ENCODE measurements at regions not wholly inside any gene's neighbourhood (a gene's known extent, or its start where the extent isn't known, plus 50 kb on each side); places are given as distances from the start of the nearest gene placed in this dataset.

GRCh38 chr1:4053774-4054173 is 153.7 kb upstream of the C1orf174 start:
- ATAC-seq = no peak
- no peaks in the 10 kb centered on the region for H3K4me1 ChIP-seq
- TF ChIP-seq, protein P1, sequence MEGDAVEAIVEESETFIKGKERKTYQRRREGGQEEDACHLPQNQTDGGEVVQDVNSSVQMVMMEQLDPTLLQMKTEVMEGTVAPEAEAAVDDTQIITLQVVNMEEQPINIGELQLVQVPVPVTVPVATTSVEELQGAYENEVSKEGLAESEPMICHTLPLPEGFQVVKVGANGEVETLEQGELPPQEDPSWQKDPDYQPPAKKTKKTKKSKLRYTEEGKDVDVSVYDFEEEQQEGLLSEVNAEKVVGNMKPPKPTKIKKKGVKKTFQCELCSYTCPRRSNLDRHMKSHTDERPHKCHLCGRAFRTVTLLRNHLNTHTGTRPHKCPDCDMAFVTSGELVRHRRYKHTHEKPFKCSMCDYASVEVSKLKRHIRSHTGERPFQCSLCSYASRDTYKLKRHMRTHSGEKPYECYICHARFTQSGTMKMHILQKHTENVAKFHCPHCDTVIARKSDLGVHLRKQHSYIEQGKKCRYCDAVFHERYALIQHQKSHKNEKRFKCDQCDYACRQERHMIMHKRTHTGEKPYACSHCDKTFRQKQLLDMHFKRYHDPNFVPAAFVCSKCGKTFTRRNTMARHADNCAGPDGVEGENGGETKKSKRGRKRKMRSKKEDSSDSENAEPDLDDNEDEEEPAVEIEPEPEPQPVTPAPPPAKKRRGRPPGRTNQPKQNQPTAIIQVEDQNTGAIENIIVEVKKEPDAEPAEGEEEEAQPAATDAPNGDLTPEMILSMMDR (IDR thresholded peaks at IDR 0.05) = no peak
- TF ChIP-seq POLR2A (IDR thresholded peaks at IDR 0.05) = no peak
- DNase-seq = peak in 1 of 5 donors; percentile 13
- H3K27me3 ChIP-seq = peaks cover 0 to 11% (median 0%) of the 10 kb centered on the region in 9 donors
- intact Hi-C loops (cut with DNase I) = no loop called here
- no peak overlapping the region for H3K27ac ChIP-seq
- H3K9me3 ChIP-seq = no peaks in the 10 kb centered on the region
- no peaks in the 10 kb centered on the region for H3K36me3 ChIP-seq
- WGBS, 4 donors = 82 to 89% (median 86%) methylated on average over 5 of the region's 5 CpGs
- no peak overlapping the region for H3K4me3 ChIP-seq

DNA sequence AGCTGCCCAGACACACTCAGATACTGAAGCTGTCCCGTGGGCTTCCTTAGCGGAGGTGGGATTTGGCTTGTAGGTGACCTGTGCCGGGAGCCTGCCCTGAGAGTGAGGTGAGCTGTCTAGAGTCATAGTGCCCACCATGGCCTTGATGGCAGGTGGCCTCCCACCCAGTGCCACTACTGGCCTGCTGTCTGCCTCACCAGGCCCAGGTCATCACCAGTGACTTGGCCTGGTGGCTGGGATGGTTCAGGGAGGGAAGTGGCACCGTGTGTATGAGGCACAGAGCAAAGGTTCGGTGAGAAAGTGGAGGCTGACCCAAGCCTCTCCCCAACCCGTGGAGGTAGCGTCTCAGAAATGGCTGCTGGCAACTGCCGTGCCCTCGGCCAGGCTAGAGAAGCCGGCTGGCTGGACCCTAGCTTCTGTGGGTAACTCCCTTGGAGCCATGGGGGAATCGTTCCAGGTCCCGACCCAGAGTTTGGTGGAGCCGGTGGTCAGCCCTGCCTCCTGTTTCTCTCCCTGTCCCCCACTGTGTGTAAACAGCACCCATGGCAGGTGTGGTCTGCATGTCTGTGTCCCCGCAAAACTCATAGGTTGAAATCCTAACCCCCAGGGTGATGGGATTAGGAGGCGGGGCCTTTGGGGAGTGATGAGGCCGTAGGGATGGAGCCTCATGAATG is 155.4 kb upstream of the C1orf174 start:
- 77 to 79% (median 78%) methylated on average over 15 to 16 of the region's 16 CpGs for WGBS, 4 donors
- DNase-seq = peak in 2 of 5 donors; percentile 9 to 40
- intact Hi-C loops (cut with DNase I) = no loop called here

GRCh38 chr1:4056422-4056821 is 156.3 kb upstream of the C1orf174 start:
- intact Hi-C loops (cut with DNase I) = no loop called here
- no peaks in the 10 kb centered on the region for H3K9me3 ChIP-seq
- H3K4me1 ChIP-seq = no peaks in the 10 kb centered on the region
- H3K27me3 ChIP-seq = peaks cover 0 to 8% (median 0%) of the 10 kb centered on the region in 9 donors
- H3K36me3 ChIP-seq = no peaks in the 10 kb centered on the region
- 79 to 85% (median 82%) methylated on average over 9 of the region's 9 CpGs for WGBS, 4 donors
- ATAC-seq (no peak), DNase-seq (peak in 1 of 5 donors; percentile 54)
- TF ChIP-seq, protein P1 (IDR thresholded peaks at IDR 0.05) = no peak
- TF ChIP-seq POLR2A (IDR thresholded peaks at IDR 0.05) = no peak
- no peak overlapping the region for H3K27ac ChIP-seq
- no peak overlapping the region for H3K4me3 ChIP-seq

More for the DNA sequence above, 155.4 kb upstream of the C1orf174 start:
- Histone ChIP-seq H3K4me3 (no peak overlapping the region), H3K36me3 (no peaks in the 10 kb centered on the region), H3K27me3 (peaks cover 0 to 8% (median 0%) of the 10 kb centered on the region in 9 donors), H3K27ac (no peak overlapping the region), H3K4me1 (no peaks in the 10 kb centered on the region), H3K9me3 (no peaks in the 10 kb centered on the region)
- no peak for TF ChIP-seq POLR2A (IDR thresholded peaks at IDR 0.05)
- TF ChIP-seq, protein P1 (IDR thresholded peaks at IDR 0.05) = no peak
- no peak for ATAC-seq

DNA sequence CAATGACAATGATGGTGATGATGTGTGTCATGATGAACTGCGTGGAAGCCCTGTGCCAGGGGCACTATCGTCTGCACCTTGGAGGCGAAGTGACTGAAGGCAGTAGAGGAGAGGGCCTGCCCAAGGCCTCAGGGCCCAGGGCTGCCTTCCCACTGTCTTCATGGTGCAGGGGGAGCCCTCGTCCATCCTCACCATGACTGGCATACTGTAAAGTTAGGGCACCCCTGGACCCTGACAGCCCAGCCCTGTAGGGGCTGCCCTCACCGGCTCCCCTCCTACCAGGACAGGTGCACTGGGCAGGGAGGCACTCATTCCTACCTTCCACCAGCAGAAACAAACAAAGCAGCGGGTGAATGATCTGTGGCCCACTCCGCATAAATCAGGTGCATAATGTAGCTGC is 156.9 kb upstream of the C1orf174 start:
- Histone ChIP-seq H3K4me3 (no peak overlapping the region), H3K9me3 (no peaks in the 10 kb centered on the region), H3K4me1 (no peaks in the 10 kb centered on the region), H3K36me3 (no peaks in the 10 kb centered on the region), H3K27me3 (peaks cover 0 to 8% (median 0%) of the 10 kb centered on the region in 9 donors), H3K27ac (no peak overlapping the region)
- TF ChIP-seq, protein P1 (IDR thresholded peaks at IDR 0.05) = no peak
- no peak for TF ChIP-seq POLR2A (IDR thresholded peaks at IDR 0.05)
- no peak for DNase-seq
- 76 to 88% (median 82%) methylated on average over 7 of the region's 7 CpGs for WGBS, 4 donors
- no peak for ATAC-seq
- intact Hi-C loops (cut with DNase I) = no loop called here
